Activated naive CD4-positive, alpha-beta T cell treated with anti-CD3 and anti-CD28 coated beads for 36 hours (primary cell): ENCODE measurements at regions not wholly inside any gene's neighbourhood (a gene's known extent, or its start where the extent isn't known, plus 50 kb on each side); places are given as distances from the start of the nearest gene placed in this dataset.

Experiments
- CTCF ChIA-PET: fragments of 350-600 bp; sonication (Branson Sonifier 250); formaldehyde crosslinking; loops from one replicate; lab custom pipeline; 2021; ENCODE audit warnings: antibody characterized with exemption; lab: Charles Lee
- DNase-seq: peaks from one replicate; pipeline ENCODE4 v3.0.0-alpha.2; 2020
- H3K27ac Mint-ChIP-seq: one replicate; pipeline ENCODE4 v1.8.0; 2021; ENCODE audit warnings: mild to moderate bottlenecking, mixed read lengths
- H3K27me3 Mint-ChIP-seq: one replicate; pipeline ENCODE4 v1.8.0; 2021; ENCODE audit warnings: low read depth, mixed read lengths
- H3K36me3 Mint-ChIP-seq: one replicate; pipeline ENCODE4 v1.8.0; 2021; ENCODE audit warnings: low read depth, mixed read lengths
- H3K4me1 Mint-ChIP-seq: one replicate; pipeline ENCODE4 v1.8.0; 2021; ENCODE audit warnings: low read depth, mixed read lengths
- H3K4me3 Mint-ChIP-seq: one replicate; pipeline ENCODE4 v1.8.0; 2021; ENCODE audit warnings: mild to moderate bottlenecking, moderate library complexity, mixed read lengths
- H3K9me3 Mint-ChIP-seq: one replicate; pipeline ENCODE4 v1.8.0; 2021; ENCODE audit warnings: mixed read lengths
- intact Hi-C: fragments of 100-400 bp; cut with micrococcal nuclease; formaldehyde crosslinking; loops from one replicate; pipeline ENCODE4 v1.15.1; 2023

- Mint-ChIP-seq H3K4me1 (no peaks in the 10 kb centered on the region), H3K27me3 (no peaks in the 10 kb centered on the region), H3K4me3 (no peak overlapping the region), H3K36me3 (no peaks in the 10 kb centered on the region), H3K9me3 (peaks cover 7% of the 10 kb centered on the region), H3K27ac (no peak overlapping the region)
- DNase-seq, result no peak
- CTCF ChIA-PET, result no interaction called here
- intact Hi-C loops, result no loop called here
These were observed 640.7 kb downstream of the LIG4 start for GRCh38 chr13:107574517-107575210.

- no peak overlapping the region for H3K4me3 Mint-ChIP-seq
- H3K4me1 Mint-ChIP-seq, result no peaks in the 10 kb centered on the region
- DNase-seq, result no peak
- H3K27me3 Mint-ChIP-seq, result no peaks in the 10 kb centered on the region
- H3K27ac Mint-ChIP-seq, result no peak overlapping the region
- CTCF ChIA-PET, result no interaction called here
- peaks cover 9% of the 10 kb centered on the region for H3K9me3 Mint-ChIP-seq
- intact Hi-C loops, result no loop called here
- no peaks in the 10 kb centered on the region for H3K36me3 Mint-ChIP-seq
These were observed 642.2 kb downstream of the LIG4 start for GRCh38 chr13:107573184-107573583.

GRCh38 chr13:107572156-107572555 lies 643.2 kb downstream of the LIG4 start:
- Mint-ChIP-seq H3K9me3 (peaks cover 9% of the 10 kb centered on the region), H3K4me1 (no peaks in the 10 kb centered on the region), H3K27ac (no peak overlapping the region), H3K36me3 (no peaks in the 10 kb centered on the region), H3K4me3 (no peak overlapping the region), H3K27me3 (no peaks in the 10 kb centered on the region)
- DNase-seq, result no peak
- CTCF ChIA-PET, result no interaction called here
- intact Hi-C loops, result no loop called here

GRCh38 chr13:107568181-107568580 lies 647.2 kb downstream of the LIG4 start:
- Mint-ChIP-seq H3K4me1 (no peaks in the 10 kb centered on the region), H3K27ac (no peak overlapping the region), H3K27me3 (no peaks in the 10 kb centered on the region), H3K36me3 (no peaks in the 10 kb centered on the region), H3K4me3 (no peak overlapping the region), H3K9me3 (peaks cover 6% of the 10 kb centered on the region)
- DNase-seq, result no peak
- CTCF ChIA-PET, result no interaction called here
- intact Hi-C loops, result no loop called here

GRCh38 chr13:107563099-107563925 lies 652.0 kb downstream of the LIG4 start:
- H3K4me1 Mint-ChIP-seq, result no peaks in the 10 kb centered on the region
- H3K27me3 Mint-ChIP-seq, result no peaks in the 10 kb centered on the region
- H3K4me3 Mint-ChIP-seq, result no peak overlapping the region
- H3K36me3 Mint-ChIP-seq, result no peaks in the 10 kb centered on the region
- H3K9me3 Mint-ChIP-seq, result peaks cover 1% of the 10 kb centered on the region
- CTCF ChIA-PET, result no interaction called here
- DNase-seq, result no peak
- H3K27ac Mint-ChIP-seq, result no peak overlapping the region
- intact Hi-C loops, result no loop called here

- no peak for DNase-seq
- Mint-ChIP-seq H3K9me3 (peaks cover 1% of the 10 kb centered on the region), H3K27ac (no peak overlapping the region), H3K36me3 (no peaks in the 10 kb centered on the region), H3K4me1 (no peaks in the 10 kb centered on the region), H3K27me3 (no peaks in the 10 kb centered on the region), H3K4me3 (no peak overlapping the region)
- intact Hi-C loops, result no loop called here
- CTCF ChIA-PET, result no interaction called here
These were observed 653.1 kb downstream of the LIG4 start for GRCh38 chr13:107562203-107562602.

GRCh38 chr13:107554460-107554859 lies 660.9 kb downstream of the LIG4 start:
- no peak for DNase-seq
- Mint-ChIP-seq H3K9me3 (peaks cover 1% of the 10 kb centered on the region), H3K36me3 (no peaks in the 10 kb centered on the region), H3K27me3 (no peaks in the 10 kb centered on the region), H3K4me3 (no peak overlapping the region), H3K27ac (no peak overlapping the region), H3K4me1 (no peaks in the 10 kb centered on the region)
- CTCF ChIA-PET, result no interaction called here
- intact Hi-C loops, result no loop called here

- no peaks in the 10 kb centered on the region for H3K4me1 Mint-ChIP-seq
- no peaks in the 10 kb centered on the region for H3K36me3 Mint-ChIP-seq
- H3K27ac Mint-ChIP-seq, result no peak overlapping the region
- no peak for DNase-seq
- CTCF ChIA-PET, result no interaction called here
- no peaks in the 10 kb centered on the region for H3K27me3 Mint-ChIP-seq
- intact Hi-C loops, result no loop called here
- no peak overlapping the region for H3K4me3 Mint-ChIP-seq
- H3K9me3 Mint-ChIP-seq, result peaks cover 1% of the 10 kb centered on the region
These were observed 661.5 kb downstream of the LIG4 start for GRCh38 chr13:107553838-107554237.

- no peaks in the 10 kb centered on the region for H3K27me3 Mint-ChIP-seq
- intact Hi-C loops, result no loop called here
- no peak for DNase-seq
- H3K9me3 Mint-ChIP-seq, result peaks cover 2% of the 10 kb centered on the region
- no peak overlapping the region for H3K4me3 Mint-ChIP-seq
- no peak overlapping the region for H3K27ac Mint-ChIP-seq
- no peaks in the 10 kb centered on the region for H3K36me3 Mint-ChIP-seq
- H3K4me1 Mint-ChIP-seq, result no peaks in the 10 kb centered on the region
- CTCF ChIA-PET, result no interaction called here
These were observed 663.8 kb downstream of the LIG4 start for GRCh38 chr13:107551521-107551920.

GRCh38 chr13:107548338-107548737 lies 667.0 kb downstream of the LIG4 start:
- H3K4me3 Mint-ChIP-seq, result no peak overlapping the region
- no peaks in the 10 kb centered on the region for H3K4me1 Mint-ChIP-seq
- no peaks in the 10 kb centered on the region for H3K36me3 Mint-ChIP-seq
- intact Hi-C loops, result no loop called here
- CTCF ChIA-PET, result interaction anchor here (0.7 kb wide), 1 partner anchor 925 kb away, joined by 3 read pairs; no protein-coding TSS in a partner anchor
- no peaks in the 10 kb centered on the region for H3K27me3 Mint-ChIP-seq
- DNase-seq, result no peak
- H3K27ac Mint-ChIP-seq, result no peak overlapping the region
- H3K9me3 Mint-ChIP-seq, result peaks cover 3% of the 10 kb centered on the region

GRCh38 chr13:107545946-107546502 lies 669.3 kb downstream of the LIG4 start:
- no peak for DNase-seq
- Mint-ChIP-seq H3K9me3 (peaks cover 3% of the 10 kb centered on the region), H3K27me3 (no peaks in the 10 kb centered on the region), H3K36me3 (no peaks in the 10 kb centered on the region), H3K4me1 (no peaks in the 10 kb centered on the region), H3K4me3 (no peak overlapping the region), H3K27ac (no peak overlapping the region)
- CTCF ChIA-PET, result no interaction called here
- intact Hi-C loops, result no loop called here

GRCh38 chr13:107534548-107534947 lies 680.8 kb downstream of the LIG4 start:
- no peak overlapping the region for H3K27ac Mint-ChIP-seq
- intact Hi-C loops, result no loop called here
- no peaks in the 10 kb centered on the region for H3K36me3 Mint-ChIP-seq

GRCh38 chr13:107531816-107532215 lies 683.5 kb downstream of the LIG4 start:
- CTCF ChIA-PET, result no interaction called here
- DNase-seq, result no peak
- intact Hi-C loops, result no loop called here
- no peaks in the 10 kb centered on the region for H3K36me3 Mint-ChIP-seq
- no peaks in the 10 kb centered on the region for H3K9me3 Mint-ChIP-seq
- no peaks in the 10 kb centered on the region for H3K4me1 Mint-ChIP-seq
- H3K27me3 Mint-ChIP-seq, result no peaks in the 10 kb centered on the region
- no peak overlapping the region for H3K4me3 Mint-ChIP-seq
- H3K27ac Mint-ChIP-seq, result no peak overlapping the region

More at GRCh38 chr13:107534548-107534947, 680.8 kb downstream of the LIG4 start:
- CTCF ChIA-PET, result no interaction called here
- DNase-seq, result no peak
- peaks cover 3% of the 10 kb centered on the region for H3K9me3 Mint-ChIP-seq
- H3K4me3 Mint-ChIP-seq, result no peak overlapping the region
- H3K27me3 Mint-ChIP-seq, result no peaks in the 10 kb centered on the region
- H3K4me1 Mint-ChIP-seq, result no peaks in the 10 kb centered on the region
